Uterus (tissue), 2 donors: ENCODE measurements at regions not wholly inside any gene's neighbourhood (a gene's known extent, or its start where the extent isn't known, plus 50 kb on each side); places are given as distances from the start of the nearest gene placed in this dataset.

ENCODE experiments used
- CTCF ChIP-seq, 4 experiments: fragments of 200-600 bp in 2 of 4; fragments of 450-650 bp in 2 of 4; sonication (generic) in 2 of 4; IDR thresholded peaks; one replicate each; pipeline ENCODE4 v1.5.1; 2016 to 2019; ENCODE audit warnings: antibody characterized with exemption in 4 of 4, mild to moderate bottlenecking in 2 of 4, moderate library complexity in 1 of 4
- POLR2A ChIP-seq, 2 donors: fragments of 450-650 bp; IDR thresholded peaks; one replicate each; pipeline ENCODE4 v1.6.1; 2016; ENCODE audit warnings: antibody characterized with exemption in 2 of 2, mild to moderate bottlenecking in 1 of 2, moderate library complexity in 1 of 2

- TF ChIP-seq POLR2A (IDR thresholded peaks at IDR 0.05) (no peak), CTCF (IDR thresholded peaks at IDR 0.05) (no peak)
Measured at GRCh38 chr12:90311561-90311960, 602.9 kb upstream of the ATP2B1 start.
